ENCODE measurements at regions not wholly inside any gene's neighbourhood (a gene's known extent, or its start where the extent isn't known, plus 50 kb on each side); places are given as distances from the start of the nearest gene placed in this dataset.

DNA sequence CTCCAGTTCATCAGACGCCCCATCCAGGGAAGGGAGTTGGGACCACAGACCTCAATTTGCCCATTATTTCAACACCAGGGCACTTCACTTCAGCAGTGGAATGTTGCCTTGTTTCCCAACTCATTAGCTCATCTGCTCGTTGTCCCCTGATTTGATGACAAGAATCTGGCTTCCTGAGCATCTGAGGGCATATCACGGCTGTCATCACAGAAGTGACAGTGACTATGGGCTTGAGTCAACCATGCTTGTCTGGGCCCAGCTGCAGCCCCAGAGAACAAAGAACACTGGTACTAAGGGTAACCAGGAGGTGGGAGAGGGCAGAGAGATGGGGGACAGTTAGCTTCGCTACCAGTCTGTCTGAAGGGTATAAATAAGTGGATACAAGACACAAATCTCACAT, 266.0 kb upstream of the SDK2 start:
- TF ChIP-seq, protein P1, sequence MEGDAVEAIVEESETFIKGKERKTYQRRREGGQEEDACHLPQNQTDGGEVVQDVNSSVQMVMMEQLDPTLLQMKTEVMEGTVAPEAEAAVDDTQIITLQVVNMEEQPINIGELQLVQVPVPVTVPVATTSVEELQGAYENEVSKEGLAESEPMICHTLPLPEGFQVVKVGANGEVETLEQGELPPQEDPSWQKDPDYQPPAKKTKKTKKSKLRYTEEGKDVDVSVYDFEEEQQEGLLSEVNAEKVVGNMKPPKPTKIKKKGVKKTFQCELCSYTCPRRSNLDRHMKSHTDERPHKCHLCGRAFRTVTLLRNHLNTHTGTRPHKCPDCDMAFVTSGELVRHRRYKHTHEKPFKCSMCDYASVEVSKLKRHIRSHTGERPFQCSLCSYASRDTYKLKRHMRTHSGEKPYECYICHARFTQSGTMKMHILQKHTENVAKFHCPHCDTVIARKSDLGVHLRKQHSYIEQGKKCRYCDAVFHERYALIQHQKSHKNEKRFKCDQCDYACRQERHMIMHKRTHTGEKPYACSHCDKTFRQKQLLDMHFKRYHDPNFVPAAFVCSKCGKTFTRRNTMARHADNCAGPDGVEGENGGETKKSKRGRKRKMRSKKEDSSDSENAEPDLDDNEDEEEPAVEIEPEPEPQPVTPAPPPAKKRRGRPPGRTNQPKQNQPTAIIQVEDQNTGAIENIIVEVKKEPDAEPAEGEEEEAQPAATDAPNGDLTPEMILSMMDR (IDR thresholded peaks at IDR 0.05), result no peak
- no peak for TF ChIP-seq POLR2A (IDR thresholded peaks at IDR 0.05)

Data from breast epithelium (tissue), 3 donors.